Loucy (cell line): ENCODE measurements at regions not wholly inside any gene's neighbourhood (a gene's known extent, or its start where the extent isn't known, plus 50 kb on each side); places are given as distances from the start of the nearest gene placed in this dataset.

Experiments used
- H2AFZ ChIP-seq: fragments of 200-600 bp; sonication (generic); 2 replicates; pipeline ENCODE4 v1.6.0; 2016; ENCODE audit warnings: antibody characterized with exemption, mild to moderate bottlenecking, low read length, moderate library complexity
- H3F3A ChIP-seq: fragments of 200-600 bp; 2 replicates; pipeline ENCODE4 v1.6.0; 2016; ENCODE audit warnings: antibody characterized with exemption, low read depth, mild to moderate bottlenecking
- H3K27me3 ChIP-seq: fragments of 200-600 bp; sonication (generic); 2 replicates; pipeline ENCODE4 v1.6.1; 2014; ENCODE audit warnings: low read length, mild to moderate bottlenecking; ENCODE audit not compliant: insufficient read depth, poor library complexity, severe bottlenecking
- H3K36me3 ChIP-seq: fragments of 200-600 bp; sonication (generic); 2 replicates; pipeline ENCODE4 v1.6.1; 2016; ENCODE audit warnings: low read length; ENCODE audit not compliant: insufficient read depth
- H3K4me1 ChIP-seq: fragments of 200-600 bp; sonication (generic); 2 replicates; pipeline ENCODE4 v1.5.1; 2014; ENCODE audit warnings: low read length, mild to moderate bottlenecking; ENCODE audit not compliant: insufficient read depth, poor library complexity, severe bottlenecking
- H3K4me2 ChIP-seq: fragments of 200-600 bp; sonication (generic); 2 replicates; pipeline ENCODE4 v1.6.0; 2014; ENCODE audit warnings: antibody characterized with exemption, low read length, low read depth, mild to moderate bottlenecking; ENCODE audit not compliant: poor library complexity, severe bottlenecking
- H3K4me3 ChIP-seq: fragments of 200-600 bp; sonication (generic); 2 replicates; pipeline ENCODE4 v1.5.1; 2014; ENCODE audit warnings: low read length, mild to moderate bottlenecking, mixed read lengths; ENCODE audit not compliant: poor library complexity, severe bottlenecking
- H3K79me2 ChIP-seq: fragments of 200-600 bp; sonication (generic); 2 replicates; pipeline ENCODE4 v1.6.1; 2014; ENCODE audit warnings: low read length; ENCODE audit not compliant: insufficient read depth
- H3K9ac ChIP-seq: fragments of 200-600 bp; sonication (generic); 2 replicates; pipeline ENCODE4 v1.6.0; 2014; ENCODE audit warnings: mild to moderate bottlenecking, low read depth, low read length, moderate library complexity; ENCODE audit not compliant: poor library complexity, severe bottlenecking
- H3K9me2 ChIP-seq: fragments of 200-600 bp; sonication (generic); replicated peaks from 2 replicates; pipeline ENCODE4 v1.6.1; 2016; ENCODE audit warnings: low read depth, low read length, mixed read lengths
- H3K9me3 ChIP-seq: fragments of 200-600 bp; sonication (generic); 2 replicates; pipeline ENCODE4 v1.6.1; 2014; ENCODE audit warnings: mild to moderate bottlenecking, antibody characterized with exemption, low read length, low read depth; ENCODE audit not compliant: insufficient read depth
- H4K20me1 ChIP-seq: fragments of 200-600 bp; sonication (generic); 2 replicates; pipeline ENCODE4 v1.6.0; 2014; ENCODE audit warnings: antibody characterized with exemption, low read length, mild to moderate bottlenecking; ENCODE audit not compliant: insufficient read depth, poor library complexity, severe bottlenecking
- CTCF ChIP-seq: fragments of 200-600 bp; sonication (generic); conservative IDR thresholded peaks from 2 replicates; pipeline ENCODE4 v1.5.1; 2014; ENCODE audit warnings: mild to moderate bottlenecking, antibody characterized with exemption, low read length
- EZH2phosphoT487 ChIP-seq: fragments of 200-600 bp; IDR thresholded peaks from 2 replicates; pipeline ENCODE4 v1.6.1; 2018; ENCODE audit warnings: antibody characterized with exemption, mild to moderate bottlenecking, moderate library complexity, borderline replicate concordance

- no peaks in the 10 kb centered on the region for H4K20me1 ChIP-seq
- H3K4me3 ChIP-seq, result no peak overlapping the region
- H3K36me3 ChIP-seq, result no peaks in the 10 kb centered on the region
- H3K27me3 ChIP-seq, result no peaks in the 10 kb centered on the region
- no peaks in the 10 kb centered on the region for H3K79me2 ChIP-seq
- H2AFZ ChIP-seq, result no peak overlapping the region
- no peaks in the 10 kb centered on the region for H3F3A ChIP-seq
- no peak overlapping the region for H3K9ac ChIP-seq
- H3K4me2 ChIP-seq, result no peak overlapping the region
- H3K4me1 ChIP-seq, result no peaks in the 10 kb centered on the region
- TF ChIP-seq CTCF (no peak), EZH2phosphoT487 (no peak)
- no peaks in the 10 kb centered on the region for H3K9me3 ChIP-seq
- H3K9me2 ChIP-seq, result no peaks in the 10 kb centered on the region
These were observed 212.9 kb upstream of the SEMA6A start for GRCh38 chr5:116787570-116787969.

- no peaks in the 10 kb centered on the region for H3K36me3 ChIP-seq
- no peaks in the 10 kb centered on the region for H3K9me2 ChIP-seq
- H3K4me3 ChIP-seq, result no peak overlapping the region
- H3K79me2 ChIP-seq, result no peaks in the 10 kb centered on the region
- H3K4me2 ChIP-seq, result no peak overlapping the region
- H2AFZ ChIP-seq, result no peak overlapping the region
- H3K4me1 ChIP-seq, result no peaks in the 10 kb centered on the region
- no peak overlapping the region for H3K9ac ChIP-seq
- no peaks in the 10 kb centered on the region for H4K20me1 ChIP-seq
- no peaks in the 10 kb centered on the region for H3K27me3 ChIP-seq
- H3F3A ChIP-seq, result no peaks in the 10 kb centered on the region
- no peaks in the 10 kb centered on the region for H3K9me3 ChIP-seq
- TF ChIP-seq EZH2phosphoT487 (no peak), CTCF (no peak)
These were observed 210.5 kb upstream of the SEMA6A start for GRCh38 chr5:116785106-116785505.

GRCh38 chr5:116779846-116780245, 205.2 kb upstream of the SEMA6A start:
- H3K4me2 ChIP-seq, result no peak overlapping the region
- H4K20me1 ChIP-seq, result no peaks in the 10 kb centered on the region
- no peaks in the 10 kb centered on the region for H3F3A ChIP-seq
- H3K36me3 ChIP-seq, result no peaks in the 10 kb centered on the region
- H3K27me3 ChIP-seq, result no peaks in the 10 kb centered on the region
- no peaks in the 10 kb centered on the region for H3K9me3 ChIP-seq
- no peak overlapping the region for H2AFZ ChIP-seq
- no peaks in the 10 kb centered on the region for H3K79me2 ChIP-seq
- no peak for TF ChIP-seq EZH2phosphoT487
- no peak for TF ChIP-seq CTCF
- H3K9ac ChIP-seq, result no peak overlapping the region
- no peaks in the 10 kb centered on the region for H3K4me1 ChIP-seq
- no peaks in the 10 kb centered on the region for H3K9me2 ChIP-seq
- H3K4me3 ChIP-seq, result no peak overlapping the region
